Right hindlimb (tissue), 1 donor: ENCODE measurements at regions not wholly inside any gene's neighbourhood (a gene's known extent, or its start where the extent isn't known, plus 50 kb on each side); places are given as distances from the start of the nearest gene placed in this dataset.

Source experiments
- DNase-seq: peaks from one replicate; pipeline ENCODE4 v3.0.0-alpha.2; 2018

DNA sequence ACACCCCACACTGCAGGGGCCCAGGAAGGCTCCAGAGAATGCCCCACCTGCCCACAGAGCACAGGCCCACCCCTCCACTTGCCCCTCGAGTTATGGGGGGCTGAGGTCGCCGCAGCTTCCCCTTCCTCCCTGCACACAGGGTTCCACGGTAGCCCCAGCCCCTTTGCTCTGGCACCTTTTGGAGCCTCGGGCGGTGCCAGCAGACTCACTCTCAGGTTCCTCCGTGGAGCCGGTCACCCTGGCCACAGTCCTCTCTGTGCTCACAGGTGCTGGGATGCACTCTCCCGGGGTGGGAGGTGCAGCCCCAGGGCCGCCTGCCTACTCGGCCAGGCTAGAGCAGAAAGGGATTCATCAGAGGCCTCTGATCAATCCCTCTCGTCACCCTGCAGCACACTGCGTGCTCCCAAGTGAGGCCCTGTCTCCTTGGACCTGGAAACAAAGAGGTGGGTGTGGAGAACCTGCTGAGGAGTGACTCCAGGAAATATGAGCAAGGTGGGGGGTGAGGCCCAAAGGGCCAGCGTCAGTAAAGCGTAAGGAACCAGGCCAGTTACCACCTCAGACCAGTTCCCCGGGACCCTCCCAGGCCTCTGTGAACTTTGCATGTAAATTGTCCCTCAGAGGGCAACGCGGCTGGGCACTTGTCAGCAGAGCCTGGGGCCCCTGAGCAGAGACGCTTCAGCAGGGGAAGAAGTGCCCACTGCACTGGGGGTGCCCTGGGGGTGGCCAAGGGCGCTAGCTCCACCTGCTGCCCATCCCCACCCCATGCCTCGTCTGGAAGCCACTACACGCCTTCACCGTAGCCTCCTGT is 167.8 kb downstream of the OLFM1 start:
- DNase-seq, result peak; percentile 6

DNA sequence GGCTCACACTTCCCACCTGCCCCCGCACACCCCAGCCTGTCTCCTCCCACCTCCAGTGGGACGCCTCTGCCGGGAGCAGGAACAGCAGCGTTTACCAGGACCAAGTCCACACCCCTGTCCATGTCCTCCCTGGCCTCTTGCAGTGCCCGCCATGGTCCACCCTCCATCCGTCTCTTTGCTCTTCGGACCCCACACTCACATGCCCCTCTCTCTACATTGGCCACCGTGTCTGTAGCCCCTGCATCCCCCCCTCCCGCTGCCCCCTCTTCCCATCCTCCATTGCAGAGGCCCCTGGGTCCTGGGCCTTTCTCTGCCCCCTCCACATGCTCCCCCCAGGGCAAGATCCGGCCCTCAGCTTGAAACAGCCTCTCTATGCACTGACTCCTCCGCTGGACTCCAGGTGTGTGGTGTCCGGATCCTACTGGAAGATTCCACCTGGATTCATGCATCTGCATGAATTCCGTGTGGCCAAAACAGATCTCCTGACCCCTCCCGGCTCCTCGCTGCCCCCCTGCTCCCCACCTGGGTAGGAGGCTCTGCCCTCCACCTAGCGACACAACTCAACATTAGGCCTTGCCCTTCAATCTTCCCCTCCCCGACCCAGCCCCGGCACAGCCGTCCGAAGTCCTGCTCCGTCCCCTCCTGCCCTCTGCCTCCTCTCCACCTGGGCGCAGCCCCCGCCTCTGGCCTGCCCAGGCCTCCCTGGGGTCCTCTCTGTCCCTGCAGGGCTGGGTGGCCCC is 168.5 kb downstream of the OLFM1 start:
- DNase-seq, result no peak

DNA sequence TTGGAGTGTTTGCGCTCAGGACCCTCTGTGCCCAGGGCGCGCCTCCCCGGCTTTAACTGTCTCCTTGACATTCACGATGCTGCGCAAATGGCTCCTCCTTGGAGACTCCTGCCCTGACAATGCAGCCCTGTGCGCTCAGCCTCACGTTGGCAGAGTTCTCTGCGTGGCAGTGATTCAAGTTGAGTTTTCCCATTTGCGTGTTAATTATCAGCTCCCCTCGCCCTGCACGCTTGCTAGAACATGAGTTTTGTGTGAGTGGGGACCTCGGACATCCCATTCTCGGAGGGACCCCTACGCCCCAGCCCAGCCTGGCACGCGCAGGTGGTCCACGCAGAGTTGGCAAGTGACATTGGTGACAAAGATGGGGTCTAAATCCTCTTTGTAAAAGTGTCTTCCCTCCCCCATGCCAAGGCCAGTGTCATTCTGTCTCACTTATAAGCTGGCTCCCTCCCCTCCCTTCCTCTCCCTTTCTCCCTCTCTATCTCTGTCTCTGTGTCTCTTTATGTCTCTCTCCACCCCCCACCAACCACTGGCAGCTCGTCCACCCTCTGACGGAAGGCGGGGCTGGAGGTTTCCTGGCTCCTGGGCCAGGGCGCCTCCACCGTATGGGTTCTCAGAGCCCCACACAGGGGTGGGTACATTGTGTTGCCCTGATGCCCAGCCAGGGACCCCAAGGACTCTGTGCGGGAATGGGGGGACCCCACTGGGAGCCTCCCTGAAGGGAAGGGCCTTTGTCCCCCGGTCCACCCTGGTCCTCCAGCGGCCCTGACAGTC is 169.3 kb downstream of the OLFM1 start:
- no peak for DNase-seq

DNA sequence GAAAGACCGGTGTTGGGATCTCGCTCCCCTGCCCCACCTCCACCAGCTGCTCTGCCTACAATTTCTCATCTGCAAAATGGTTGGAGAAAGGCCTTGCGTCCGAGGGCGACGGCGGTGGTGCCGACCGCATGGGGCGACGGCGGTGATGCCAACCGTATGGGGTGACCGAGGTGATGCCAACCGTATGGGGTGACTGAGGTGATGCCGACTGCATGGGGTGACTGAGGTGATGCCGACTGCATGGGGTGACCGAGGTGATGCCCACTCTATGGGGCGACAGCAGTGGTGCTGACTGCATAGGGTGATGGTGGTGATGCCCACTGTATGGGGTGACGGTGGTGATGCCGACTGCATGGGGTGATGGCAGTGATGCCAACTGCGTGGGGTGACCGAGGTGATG is 171.0 kb downstream of the OLFM1 start:
- no peak for DNase-seq

DNA sequence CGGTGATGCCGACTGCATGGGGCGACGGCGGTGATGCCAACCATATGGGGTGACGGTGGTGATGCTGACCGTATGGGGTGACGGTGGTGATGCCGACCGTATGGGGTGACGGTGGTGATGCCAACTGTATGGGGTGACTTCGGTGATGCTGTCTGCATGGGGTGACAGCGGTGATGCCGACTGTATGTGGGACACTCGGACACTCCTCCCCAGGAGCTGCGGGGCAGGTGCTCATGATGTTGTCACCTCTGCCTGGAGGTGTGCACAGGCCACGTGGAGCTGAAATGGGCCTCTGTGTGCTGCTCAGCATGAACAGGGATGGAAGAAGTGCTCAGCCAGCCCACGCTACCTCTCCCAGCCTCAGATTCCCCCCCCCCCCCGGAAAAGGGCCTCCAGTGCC is 171.8 kb downstream of the OLFM1 start:
- DNase-seq, result no peak

DNA sequence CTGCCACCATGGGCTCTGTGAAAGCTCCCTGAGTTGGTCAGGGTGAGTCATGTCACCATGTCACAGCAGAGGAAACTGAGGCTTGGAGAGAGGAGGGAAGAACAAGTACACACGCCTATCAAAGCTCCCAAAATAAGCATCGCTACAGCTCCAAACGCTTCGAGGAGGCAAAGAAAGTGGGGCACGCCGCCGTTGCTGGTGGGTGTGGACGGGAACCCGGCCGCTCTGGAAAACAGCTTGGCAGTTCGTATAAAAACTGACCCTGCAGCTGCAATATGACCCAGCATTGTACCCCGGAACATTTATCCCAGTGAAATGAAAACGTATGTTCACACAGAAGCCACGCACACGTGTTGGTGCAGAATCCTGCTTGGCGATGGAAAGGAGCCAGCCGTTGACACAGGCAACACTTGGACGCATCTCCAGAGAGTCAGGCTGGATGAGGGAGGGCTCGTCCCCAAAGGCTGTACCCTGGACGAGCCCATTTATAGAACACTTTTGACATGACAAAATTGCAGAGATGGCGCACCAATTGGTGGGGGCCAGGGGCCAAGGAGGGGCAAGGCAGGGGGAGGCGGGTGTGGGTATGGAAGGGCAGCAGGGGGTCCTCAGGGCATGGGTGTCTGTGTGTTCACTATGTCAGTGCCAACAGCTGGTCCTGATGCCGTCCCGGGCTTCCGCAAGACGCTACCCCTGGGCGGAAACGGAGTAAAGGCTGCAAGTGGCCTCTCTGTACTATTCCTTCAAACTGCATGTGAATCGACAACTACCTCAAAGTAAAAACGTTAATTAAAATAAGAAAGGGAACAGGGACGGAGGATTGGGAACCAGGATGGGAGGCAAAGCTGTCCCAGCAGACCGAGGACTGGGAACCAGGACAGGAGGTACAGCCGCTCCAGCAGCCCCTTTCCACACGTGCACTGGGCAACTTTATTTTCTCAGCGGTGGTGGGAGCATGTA is 173.0 kb downstream of the OLFM1 start:
- no peak for DNase-seq

DNA sequence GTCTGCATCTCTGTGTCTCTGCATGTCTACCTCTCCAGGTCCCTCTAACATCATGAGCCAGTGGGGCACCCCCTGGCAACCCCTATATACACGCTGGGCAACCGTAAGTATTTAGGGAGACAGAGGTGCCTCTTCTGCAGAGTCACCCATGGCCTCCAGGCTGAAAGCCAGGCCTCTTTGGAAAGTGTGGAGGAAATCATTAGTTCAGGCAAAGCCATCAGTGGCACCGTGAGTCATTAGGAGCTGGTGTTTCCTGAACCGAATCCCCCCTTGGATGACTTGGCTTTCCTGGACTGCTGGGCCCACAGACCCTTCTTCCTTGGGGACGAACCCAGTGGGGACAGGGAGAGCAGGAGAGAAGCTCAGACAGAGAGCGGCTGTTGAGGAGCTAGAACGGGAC is 174.8 kb downstream of the OLFM1 start:
- no peak for DNase-seq

DNA sequence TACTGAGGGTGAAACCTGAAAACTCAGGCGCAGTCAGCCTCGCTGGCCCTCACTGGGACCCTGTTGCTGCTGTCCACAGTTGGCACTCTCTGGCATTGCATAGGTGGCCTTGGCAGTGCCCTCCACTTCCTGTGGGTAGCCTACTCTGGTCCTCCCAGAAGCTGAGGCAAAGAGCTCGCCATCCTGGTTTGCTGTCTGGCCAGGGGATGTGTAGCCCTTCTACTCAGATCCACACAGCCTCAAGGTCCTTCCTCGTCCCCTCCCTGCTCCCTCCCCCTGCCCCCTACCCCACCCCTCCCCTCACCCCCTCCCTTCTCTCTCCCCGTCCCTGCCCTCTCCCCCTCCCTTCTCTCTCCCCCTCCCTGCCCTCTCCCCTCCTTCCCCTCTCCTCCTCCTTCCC is 176.0 kb downstream of the OLFM1 start:
- DNase-seq, result no peak

DNA sequence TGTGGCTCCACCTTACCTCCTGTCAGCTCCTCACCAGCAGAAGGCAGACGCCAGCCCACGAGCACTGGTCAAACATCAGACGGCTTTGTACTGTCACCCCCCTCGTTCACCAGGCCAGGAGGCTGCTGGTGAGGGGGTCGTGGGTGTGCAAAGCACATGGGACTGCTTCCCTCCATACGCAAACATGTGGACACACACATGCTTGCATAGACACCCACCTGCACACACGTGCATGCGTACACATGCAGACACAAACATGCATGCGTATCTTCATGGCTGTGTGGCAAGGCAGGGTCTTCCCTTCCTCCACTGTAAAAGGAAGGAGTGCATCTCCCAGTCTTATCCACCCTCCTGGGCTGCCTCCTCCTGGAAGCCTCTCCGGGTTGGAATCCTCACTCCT is 178.5 kb downstream of the OLFM1 start:
- no peak for DNase-seq

DNA sequence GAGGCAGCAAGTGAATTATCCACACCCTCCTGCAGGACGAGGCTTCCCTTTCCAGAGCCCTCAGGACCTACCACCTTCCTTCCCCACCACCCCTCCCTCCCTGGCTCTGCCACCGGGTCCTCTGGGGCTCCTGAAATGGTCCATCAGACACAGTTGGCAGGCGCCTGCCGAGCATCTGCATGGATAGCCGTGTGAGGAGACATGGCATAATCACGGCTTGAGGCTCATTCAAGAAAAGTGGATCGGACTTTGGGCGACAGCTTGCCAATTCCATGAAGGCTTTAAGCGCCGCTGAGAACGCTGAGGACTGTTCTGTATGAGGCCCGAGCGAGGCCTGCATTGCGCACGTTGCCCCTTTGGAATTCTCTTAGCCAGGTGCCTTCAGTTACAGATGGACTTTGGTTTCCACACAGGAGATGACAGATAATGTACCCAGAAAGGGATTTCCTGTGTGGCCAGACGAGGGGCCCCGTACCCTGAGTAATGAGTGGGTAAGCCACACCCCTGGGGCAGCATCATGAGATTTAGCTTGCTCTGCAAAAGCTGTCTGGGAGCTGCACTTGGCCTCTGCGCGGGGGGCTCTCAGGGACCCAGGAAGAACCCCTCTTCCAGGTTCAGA is 179.8 kb downstream of the OLFM1 start:
- no peak for DNase-seq

DNA sequence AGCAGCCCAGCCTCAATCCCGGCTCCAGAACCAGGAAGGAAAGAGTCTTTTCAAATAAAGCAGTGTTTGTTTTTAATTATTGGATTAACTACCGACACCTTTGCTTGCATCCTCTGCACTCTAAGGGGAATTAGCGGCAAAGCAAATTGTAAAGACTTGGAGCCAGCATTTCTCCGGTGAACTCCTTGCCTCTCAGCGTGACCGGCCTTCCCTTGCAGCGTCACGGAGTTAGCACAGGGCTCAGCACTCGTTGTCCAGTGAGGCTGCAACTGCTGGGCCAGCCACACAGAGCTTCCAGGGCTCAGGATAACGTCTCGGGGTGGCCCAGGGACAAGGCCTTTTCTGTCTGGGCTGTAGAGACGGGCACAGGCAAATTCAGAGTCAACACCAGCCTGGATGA is 180.6 kb downstream of the OLFM1 start:
- no peak for DNase-seq

DNA sequence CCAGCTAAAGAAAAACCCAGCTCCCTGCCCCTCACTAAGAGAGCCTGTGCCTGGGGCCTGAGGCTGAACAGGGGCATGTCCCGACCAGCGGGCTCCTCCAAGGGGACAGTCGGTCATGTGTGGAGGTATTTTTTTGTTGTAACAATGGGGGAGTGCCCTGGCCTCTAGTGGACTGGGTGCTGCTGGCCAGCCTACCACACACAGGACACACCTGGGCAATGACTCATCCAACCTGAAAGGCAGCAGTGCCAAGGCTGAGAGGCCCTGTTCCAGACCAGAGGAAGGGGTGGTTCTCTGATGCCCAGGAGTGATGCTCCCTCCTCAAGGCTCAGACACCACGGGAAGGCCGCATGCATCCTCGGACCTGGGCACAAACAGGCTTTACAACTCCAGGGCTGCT is 181.5 kb downstream of the OLFM1 start:
- no peak for DNase-seq

DNA sequence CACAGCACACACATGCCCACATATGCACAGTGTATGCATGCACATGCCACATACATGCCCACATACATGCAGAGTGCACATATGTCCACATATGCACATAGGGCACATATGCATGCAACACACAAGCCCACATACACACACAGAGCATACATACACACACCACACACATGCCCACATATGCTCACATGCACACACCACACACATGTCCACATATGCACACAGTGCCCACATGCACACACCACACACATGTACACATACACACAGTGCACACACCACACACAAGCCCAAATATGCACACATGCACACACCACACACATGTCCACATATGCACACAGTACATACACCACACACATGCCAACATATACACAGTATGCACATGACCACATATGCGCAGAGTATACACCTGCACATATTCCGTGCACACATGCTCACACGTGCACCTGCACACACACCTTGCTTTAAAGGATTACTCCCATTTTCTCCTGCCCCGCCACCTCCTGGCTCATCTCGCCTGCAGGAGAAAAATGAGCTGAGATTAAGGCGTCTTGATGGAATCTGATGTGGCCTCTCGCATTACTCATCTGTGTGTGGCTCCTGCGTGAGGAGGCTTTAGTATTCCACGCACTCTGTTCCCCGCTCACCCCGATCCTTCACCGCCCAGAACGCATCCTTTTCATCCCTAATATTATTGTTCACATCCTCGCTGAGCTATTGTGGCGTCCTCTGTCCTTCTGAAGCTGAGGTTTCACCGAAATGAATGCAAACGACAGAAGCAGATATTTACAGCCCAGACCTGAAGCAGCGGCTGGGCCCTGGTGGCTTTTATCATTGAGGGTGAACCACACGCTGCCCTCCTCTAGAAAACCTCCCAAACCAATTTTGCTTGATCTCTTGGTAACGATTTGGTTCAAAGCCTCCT is 182.7 kb downstream of the OLFM1 start:
- no peak for DNase-seq

DNA sequence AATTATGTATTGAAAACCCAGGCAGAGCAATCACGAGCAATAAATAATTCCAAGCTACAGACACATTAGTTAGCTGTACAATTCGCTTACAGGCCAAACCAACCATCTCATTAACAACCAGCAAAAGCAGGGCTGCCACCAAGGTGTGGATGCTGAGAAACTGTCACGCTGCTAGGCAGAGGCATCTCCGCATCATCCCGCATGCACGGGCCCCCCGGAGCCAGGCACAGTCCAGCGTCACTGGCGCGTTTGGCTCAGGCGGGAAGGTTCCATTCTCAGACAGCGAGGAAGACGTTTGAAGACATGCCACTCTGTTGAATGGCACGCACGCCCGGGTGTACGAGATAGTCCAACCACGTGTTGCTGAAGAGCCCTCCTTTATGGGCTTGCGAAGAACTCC is 184.0 kb downstream of the OLFM1 start:
- no peak for DNase-seq

DNA sequence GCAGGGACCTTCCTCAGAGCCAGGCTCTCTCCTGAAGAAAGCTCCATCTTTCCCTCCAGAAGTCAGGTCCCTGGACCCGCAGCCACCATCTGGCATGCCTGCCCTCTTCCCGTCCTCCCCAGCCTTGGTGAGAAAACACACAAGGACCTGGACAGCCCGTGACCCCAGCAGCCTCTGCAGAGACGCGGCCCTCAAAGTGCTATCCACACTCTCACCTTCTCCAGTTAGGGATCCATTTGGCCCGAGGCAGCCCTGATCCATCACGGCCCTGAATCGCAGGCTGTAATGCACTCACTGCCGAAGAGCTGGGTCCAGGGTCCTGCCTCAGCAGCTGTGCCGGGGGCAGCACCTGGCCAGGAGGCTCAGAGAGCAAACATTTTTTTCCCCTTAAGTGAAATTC is 185.1 kb downstream of the OLFM1 start:
- DNase-seq, result no peak

DNA sequence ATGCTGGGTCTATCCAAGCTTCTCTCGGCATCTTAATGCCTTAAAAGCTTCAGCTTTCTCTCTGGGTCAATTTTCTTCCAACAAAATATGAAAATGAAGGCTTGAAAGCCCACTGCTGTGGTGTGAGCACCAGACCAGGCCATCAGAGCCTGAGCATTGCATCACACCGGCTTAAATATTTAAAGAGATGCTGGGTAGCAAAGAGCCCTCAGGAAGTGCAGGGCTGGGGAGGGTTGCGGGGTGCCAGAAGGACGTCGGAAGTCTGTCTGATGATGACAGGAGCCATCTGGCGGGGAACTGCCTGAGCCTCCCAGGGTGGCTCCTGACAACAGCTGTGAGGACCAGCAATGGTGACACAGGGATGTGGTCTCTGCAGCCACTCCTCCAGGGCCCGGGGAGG is 185.5 kb downstream of the OLFM1 start:
- DNase-seq, result peak; percentile 31

DNA sequence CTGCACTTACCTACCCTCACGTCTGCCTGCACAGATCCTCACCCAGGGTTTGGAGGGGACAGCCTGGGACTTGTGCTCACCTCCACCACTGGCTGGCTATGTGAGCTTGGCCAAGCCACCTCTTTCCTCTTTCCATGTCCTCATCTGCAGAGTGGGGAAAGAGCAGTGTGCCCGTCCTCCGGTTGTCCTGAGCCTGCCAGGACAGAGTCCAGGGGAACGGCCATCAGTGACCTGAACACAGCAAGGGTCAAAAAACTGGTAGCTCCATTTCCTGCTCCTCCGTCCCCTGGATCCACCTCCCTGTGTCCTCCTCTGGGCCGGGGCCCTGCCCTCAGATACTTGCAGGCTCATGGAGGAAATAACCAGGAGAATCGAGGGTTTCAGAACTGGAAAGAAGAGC is 187.7 kb downstream of the OLFM1 start:
- DNase-seq, result no peak

DNA sequence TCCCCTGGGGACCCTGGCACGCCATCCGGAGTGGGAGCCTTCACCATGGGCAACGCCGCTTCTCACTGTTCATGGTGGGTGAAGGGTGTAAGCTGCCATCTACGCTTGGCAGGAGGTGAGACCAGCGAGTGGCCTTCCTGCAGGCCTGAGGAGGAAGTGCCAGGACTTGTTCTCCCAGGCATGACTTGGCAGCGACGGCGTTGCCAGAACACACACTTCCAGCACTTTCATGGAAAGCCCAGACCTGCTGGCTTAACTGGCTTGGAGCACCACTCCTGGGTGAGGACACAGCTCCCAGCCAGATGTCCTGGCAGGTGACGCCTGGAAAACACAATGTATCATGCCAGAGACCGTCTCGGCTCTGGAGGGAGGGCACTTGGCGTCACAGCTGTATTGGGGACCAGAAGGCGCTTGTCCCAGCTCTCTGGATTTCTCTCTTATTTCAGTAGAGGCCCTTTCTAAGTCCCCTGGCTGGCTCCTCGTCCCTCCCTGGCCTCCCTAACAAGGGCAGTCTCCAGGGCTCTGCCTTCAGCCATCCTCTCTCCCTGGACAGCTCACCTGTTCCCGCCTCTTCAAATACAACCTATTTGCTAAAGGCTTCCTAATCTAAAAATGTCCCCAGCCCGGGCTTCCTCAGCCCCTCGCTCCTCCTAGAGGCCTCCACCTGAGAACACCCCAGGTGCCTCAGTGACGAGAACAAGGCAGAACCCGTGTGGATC is 188.3 kb downstream of the OLFM1 start:
- peak; percentile 49 for DNase-seq

DNA sequence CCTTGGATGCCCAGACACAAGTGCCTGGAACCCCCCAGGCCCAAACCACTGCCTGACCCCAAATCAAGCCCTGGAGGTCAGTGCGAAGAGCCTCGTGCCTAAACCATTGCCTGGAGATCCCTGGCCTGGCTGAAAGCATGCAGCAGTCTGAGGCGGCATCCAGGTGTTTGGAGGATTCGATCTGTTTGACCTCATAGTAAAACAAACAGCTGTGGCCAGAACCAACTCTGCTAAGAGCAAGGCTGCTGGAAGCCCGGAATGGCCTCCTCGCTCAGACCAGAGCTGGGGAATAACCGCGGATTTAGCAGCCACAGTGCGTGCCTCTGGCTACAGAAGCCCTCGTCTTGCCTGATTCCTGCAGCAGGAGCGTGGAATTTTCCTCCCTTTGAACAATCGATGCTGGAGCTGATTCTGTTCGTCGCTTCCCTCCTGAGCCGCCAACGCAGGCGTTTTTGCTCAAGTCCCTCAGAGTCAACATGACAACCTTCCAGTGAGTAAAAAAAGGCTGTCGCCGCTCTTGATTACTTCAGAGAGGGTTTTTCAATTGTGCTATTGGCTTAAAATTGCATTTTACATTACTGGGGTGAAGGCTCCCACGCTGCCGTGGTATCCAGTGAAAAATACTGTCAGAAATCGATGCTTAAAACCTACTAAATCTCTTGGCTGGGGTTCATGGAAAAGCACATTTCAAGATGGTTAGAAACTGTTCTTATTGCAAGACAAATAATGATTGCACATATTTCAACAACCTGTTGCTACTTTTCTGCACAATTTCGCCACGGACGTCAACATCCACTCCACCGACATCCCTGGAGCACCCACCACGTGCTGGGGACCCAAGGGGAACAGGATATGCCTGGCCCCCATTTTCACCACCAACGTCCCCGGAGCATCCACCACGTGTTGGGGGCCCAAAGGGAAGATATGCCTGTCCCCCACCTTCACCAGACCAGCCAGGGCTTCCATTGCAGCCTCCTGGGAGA is 190.0 kb downstream of the OLFM1 start:
- DNase-seq, result no peak
